Ovary (tissue), 3 donors: ENCODE measurements at regions not wholly inside any gene's neighbourhood (a gene's known extent, or its start where the extent isn't known, plus 50 kb on each side); places are given as distances from the start of the nearest gene placed in this dataset.

ENCODE experiments used
- POLR2A ChIP-seq: fragments of 450-650 bp; IDR thresholded peaks from one replicate; pipeline ENCODE4 v1.6.1; 2017; ENCODE audit warnings: antibody characterized with exemption, mild to moderate bottlenecking, moderate library complexity
- TF ChIP-seq, protein P1 (sequence below), 3 donors: fragments of 450-650 bp in 2 of 3; fragments of 200-600 bp in 1 of 3; IDR thresholded peaks; one replicate each; pipeline versions ENCODE4 v1.5.1 to v1.8.0; 2016 to 2022; ENCODE audit warnings: antibody characterized with exemption in 3 of 3, mild to moderate bottlenecking in 1 of 3
- donor health status: DM: no; HTN: no; CAD: no.

DNA sequence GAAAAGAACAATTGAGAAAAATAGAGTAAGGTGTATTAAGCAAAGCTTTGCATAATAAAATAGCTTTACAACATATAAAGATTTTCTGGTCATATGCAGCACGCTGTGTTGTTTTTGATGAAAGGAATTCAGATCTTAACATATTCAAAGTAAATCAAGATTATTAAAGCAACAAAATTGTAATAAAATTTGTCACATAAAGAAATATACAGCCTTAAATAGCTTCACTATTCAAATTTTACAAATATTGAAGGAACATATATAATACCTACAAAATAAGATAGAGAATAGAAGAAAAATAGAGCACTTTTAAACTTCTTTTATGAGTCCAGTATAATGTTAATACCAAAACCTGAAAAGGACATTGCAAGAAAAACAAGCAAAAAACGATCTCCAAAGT is 749.1 kb upstream of the POT1 start:
- no peak for TF ChIP-seq POLR2A
- TF ChIP-seq, protein P1, sequence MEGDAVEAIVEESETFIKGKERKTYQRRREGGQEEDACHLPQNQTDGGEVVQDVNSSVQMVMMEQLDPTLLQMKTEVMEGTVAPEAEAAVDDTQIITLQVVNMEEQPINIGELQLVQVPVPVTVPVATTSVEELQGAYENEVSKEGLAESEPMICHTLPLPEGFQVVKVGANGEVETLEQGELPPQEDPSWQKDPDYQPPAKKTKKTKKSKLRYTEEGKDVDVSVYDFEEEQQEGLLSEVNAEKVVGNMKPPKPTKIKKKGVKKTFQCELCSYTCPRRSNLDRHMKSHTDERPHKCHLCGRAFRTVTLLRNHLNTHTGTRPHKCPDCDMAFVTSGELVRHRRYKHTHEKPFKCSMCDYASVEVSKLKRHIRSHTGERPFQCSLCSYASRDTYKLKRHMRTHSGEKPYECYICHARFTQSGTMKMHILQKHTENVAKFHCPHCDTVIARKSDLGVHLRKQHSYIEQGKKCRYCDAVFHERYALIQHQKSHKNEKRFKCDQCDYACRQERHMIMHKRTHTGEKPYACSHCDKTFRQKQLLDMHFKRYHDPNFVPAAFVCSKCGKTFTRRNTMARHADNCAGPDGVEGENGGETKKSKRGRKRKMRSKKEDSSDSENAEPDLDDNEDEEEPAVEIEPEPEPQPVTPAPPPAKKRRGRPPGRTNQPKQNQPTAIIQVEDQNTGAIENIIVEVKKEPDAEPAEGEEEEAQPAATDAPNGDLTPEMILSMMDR (IDR thresholded peaks at IDR 0.05), result no peak
